ENCODE measurements at regions not wholly inside any gene's neighbourhood (a gene's known extent, or its start where the extent isn't known, plus 50 kb on each side); places are given as distances from the start of the nearest gene placed in this dataset.

DNA sequence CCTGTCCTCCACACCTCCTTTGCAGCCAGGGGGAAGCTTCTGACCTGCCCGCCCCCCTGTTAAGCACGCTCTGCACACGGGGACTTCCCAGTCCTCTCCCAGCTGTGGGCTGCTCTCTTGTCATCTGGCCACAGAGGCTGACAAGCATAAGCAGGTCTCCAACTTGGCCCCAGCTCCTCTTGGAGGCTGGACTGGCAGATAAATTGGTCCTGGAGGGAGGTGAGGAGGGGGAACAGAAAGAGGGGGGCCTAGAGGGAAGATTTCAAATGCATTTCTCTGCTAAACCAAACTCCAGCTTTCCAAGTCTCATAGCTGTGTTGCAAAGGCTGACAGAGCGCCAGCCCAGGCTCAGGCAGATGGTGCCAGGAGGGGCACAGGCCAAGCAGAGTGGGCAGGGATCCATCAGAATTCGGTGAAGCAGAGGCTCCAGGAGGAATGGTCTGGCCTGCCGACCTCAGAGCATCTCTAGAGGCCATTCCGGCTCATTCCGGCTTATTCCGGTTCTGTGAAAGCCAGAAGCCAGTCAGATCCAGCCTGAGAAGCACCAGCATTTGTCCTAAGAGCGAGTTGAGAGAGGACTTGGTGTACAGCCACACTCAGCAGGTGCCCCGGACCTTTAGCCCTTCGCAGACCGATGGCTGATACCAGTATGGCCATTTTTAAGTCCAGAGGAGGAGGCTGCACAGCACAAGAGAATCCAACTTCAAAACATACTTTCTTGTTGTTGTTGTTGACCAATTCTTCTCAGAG lies 508.9 kb upstream of the MYT1L start:
- TF ChIP-seq, protein P1, sequence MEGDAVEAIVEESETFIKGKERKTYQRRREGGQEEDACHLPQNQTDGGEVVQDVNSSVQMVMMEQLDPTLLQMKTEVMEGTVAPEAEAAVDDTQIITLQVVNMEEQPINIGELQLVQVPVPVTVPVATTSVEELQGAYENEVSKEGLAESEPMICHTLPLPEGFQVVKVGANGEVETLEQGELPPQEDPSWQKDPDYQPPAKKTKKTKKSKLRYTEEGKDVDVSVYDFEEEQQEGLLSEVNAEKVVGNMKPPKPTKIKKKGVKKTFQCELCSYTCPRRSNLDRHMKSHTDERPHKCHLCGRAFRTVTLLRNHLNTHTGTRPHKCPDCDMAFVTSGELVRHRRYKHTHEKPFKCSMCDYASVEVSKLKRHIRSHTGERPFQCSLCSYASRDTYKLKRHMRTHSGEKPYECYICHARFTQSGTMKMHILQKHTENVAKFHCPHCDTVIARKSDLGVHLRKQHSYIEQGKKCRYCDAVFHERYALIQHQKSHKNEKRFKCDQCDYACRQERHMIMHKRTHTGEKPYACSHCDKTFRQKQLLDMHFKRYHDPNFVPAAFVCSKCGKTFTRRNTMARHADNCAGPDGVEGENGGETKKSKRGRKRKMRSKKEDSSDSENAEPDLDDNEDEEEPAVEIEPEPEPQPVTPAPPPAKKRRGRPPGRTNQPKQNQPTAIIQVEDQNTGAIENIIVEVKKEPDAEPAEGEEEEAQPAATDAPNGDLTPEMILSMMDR (conservative IDR thresholded peaks at IDR 0.05) = no peak
- TF ChIP-seq EZH2 (IDR thresholded peaks at IDR 0.05; ENCODE audit: low read depth) = no peak

Measured in PC-9 (cell line).